ENCODE measurements at regions not wholly inside any gene's neighbourhood (a gene's known extent, or its start where the extent isn't known, plus 50 kb on each side); places are given as distances from the start of the nearest gene placed in this dataset.

DNA sequence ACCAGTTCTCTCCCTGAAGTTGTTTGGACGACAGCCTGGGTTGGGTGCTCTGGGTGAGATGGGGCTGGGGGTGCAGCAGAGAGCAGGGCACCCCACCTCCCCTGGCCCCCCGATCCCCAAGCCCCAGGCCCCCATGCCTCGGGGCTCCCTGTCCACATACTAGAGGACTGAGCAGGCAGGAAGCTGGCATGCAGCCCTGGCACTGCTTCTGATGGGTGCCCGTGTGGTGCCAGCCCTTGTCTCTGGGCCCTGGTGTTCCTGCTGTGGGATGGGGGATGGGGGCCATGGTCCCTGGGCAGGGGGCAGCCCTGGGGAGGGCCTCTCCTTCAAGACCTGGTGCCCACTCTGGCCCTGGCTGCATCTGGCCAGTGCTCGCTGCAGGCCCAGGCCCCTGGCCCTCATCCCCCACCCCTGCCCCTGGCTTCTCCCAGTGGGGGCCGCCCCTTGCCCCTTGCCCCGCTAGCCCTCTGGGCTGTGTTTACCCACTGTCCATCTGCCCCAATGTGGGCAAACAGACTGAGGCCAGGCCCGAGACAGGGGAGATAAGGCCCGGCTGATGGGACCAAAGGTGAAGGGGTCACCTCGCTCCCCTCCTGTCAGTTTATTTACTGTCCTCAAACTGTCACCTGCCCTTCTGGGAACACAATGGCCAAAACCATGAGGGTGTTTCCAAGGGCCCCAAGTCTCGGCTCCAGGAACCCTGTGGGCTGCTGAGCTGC, 67.3 kb upstream of the RXRA start:
- H3K27me3 ChIP-seq (ENCODE audit: control insufficient read depth in 1 of 2, insufficient read depth in 2 of 2, low read length in 2 of 2): no peaks in the 10 kb centered on the region
- no peaks in the 10 kb centered on the region for H3K9me3 ChIP-seq (ENCODE audit: control insufficient read depth in 2 of 2, insufficient read depth in 1 of 2, low read depth in 1 of 2, low read length in 1 of 2)
- 68 to 69% methylated on average over 10 to 11 of the region's 11 CpGs for WGBS, 2 donors
- H3K4me3 ChIP-seq (ENCODE audit: low read depth in 1 of 2, low read length in 2 of 2): no peak overlapping the region
- peaks cover 4 to 5% of the 10 kb centered on the region in 2 donors for H3K4me1 ChIP-seq (ENCODE audit: control insufficient read depth in 2 of 2, insufficient read depth in 2 of 2, low read length in 1 of 2)
- H3K36me3 ChIP-seq (ENCODE audit: control insufficient read depth in 2 of 2, insufficient read depth in 2 of 2, low read length in 1 of 2): no peaks in the 10 kb centered on the region
- H3K27ac ChIP-seq (ENCODE audit: low read depth in 2 of 2, low read length in 1 of 2): no peak overlapping the region

GRCh38 chr9:134259708-134260107, 66.5 kb upstream of the RXRA start:
- Histone ChIP-seq H3K9me3 (ENCODE audit: control insufficient read depth in 2 of 2, insufficient read depth in 1 of 2, low read depth in 1 of 2, low read length in 1 of 2) (no peaks in the 10 kb centered on the region), H3K36me3 (ENCODE audit: control insufficient read depth in 2 of 2, insufficient read depth in 2 of 2, low read length in 1 of 2) (no peaks in the 10 kb centered on the region), H3K27ac (ENCODE audit: low read depth in 2 of 2, low read length in 1 of 2) (no peak overlapping the region), H3K4me1 (ENCODE audit: control insufficient read depth in 2 of 2, insufficient read depth in 2 of 2, low read length in 1 of 2) (peaks cover 4 to 5% of the 10 kb centered on the region in 2 donors), H3K4me3 (ENCODE audit: low read depth in 1 of 2, low read length in 2 of 2) (no peak overlapping the region), H3K27me3 (ENCODE audit: control insufficient read depth in 1 of 2, insufficient read depth in 2 of 2, low read length in 2 of 2) (no peaks in the 10 kb centered on the region)
- WGBS, 2 donors: 85 to 92% methylated on average over 14 of the region's 14 CpGs

DNA sequence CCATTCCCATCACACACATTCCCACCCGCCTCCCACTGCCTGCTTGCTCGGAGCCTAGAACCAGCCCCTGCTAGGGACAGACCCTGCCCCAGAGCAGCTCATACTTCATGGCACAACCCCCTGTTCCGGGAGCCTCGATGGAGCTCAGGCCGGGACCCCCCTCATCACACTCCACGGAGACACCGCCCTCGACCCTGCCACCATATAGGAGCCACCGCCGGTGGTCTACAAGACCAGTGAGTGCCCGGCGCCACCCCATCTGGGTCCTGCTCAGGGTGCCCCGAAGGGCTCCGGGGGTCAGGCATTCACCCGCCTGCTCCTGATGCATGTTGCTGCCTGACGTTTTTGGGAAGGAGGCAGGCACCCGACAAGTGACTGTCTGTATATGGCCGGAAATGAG, 65.5 kb upstream of the RXRA start:
- no peaks in the 10 kb centered on the region for H3K9me3 ChIP-seq (ENCODE audit: control insufficient read depth in 2 of 2, insufficient read depth in 1 of 2, low read depth in 1 of 2, low read length in 1 of 2)
- peaks cover 4 to 5% of the 10 kb centered on the region in 2 donors for H3K4me1 ChIP-seq (ENCODE audit: control insufficient read depth in 2 of 2, insufficient read depth in 2 of 2, low read length in 1 of 2)
- H3K36me3 ChIP-seq (ENCODE audit: control insufficient read depth in 2 of 2, insufficient read depth in 2 of 2, low read length in 1 of 2): no peaks in the 10 kb centered on the region
- no peak overlapping the region for H3K27ac ChIP-seq (ENCODE audit: low read depth in 2 of 2, low read length in 1 of 2)
- WGBS, 2 donors: 82 to 86% methylated on average over 18 of the region's 18 CpGs
- no peaks in the 10 kb centered on the region for H3K27me3 ChIP-seq (ENCODE audit: control insufficient read depth in 1 of 2, insufficient read depth in 2 of 2, low read length in 2 of 2)
- H3K4me3 ChIP-seq (ENCODE audit: low read depth in 1 of 2, low read length in 2 of 2): no peak overlapping the region

DNA sequence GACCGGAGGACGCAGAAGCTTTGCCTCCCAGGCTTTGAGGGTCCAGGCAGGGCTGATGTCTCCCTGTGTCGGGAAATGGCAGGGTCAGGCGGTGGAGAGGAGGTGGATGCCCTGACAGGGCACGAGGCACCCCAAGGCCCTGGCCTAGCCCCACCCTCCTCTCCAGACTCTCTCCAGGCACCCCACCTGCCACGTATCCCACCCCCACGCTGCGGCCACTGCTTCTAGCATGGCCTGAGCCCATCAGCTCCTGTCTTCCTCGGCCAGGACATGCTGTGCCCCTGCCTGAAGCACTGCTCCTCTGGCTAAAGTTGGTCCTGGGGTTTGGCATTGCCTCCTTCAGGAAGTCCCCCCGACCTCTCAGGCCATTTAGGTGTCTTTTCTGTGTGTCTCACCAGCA, 64.2 kb upstream of the RXRA start:
- no peaks in the 10 kb centered on the region for H3K27me3 ChIP-seq (ENCODE audit: control insufficient read depth in 1 of 2, insufficient read depth in 2 of 2, low read length in 2 of 2)
- H3K9me3 ChIP-seq (ENCODE audit: control insufficient read depth in 2 of 2, insufficient read depth in 1 of 2, low read depth in 1 of 2, low read length in 1 of 2): no peaks in the 10 kb centered on the region
- H3K27ac ChIP-seq (ENCODE audit: low read depth in 2 of 2, low read length in 1 of 2): no peak overlapping the region
- no peaks in the 10 kb centered on the region for H3K36me3 ChIP-seq (ENCODE audit: control insufficient read depth in 2 of 2, insufficient read depth in 2 of 2, low read length in 1 of 2)
- no peak overlapping the region for H3K4me3 ChIP-seq (ENCODE audit: low read depth in 1 of 2, low read length in 2 of 2)
- WGBS, 2 donors: 87 to 89% methylated on average over 10 of the region's 10 CpGs
- peaks cover 4 to 5% of the 10 kb centered on the region in 2 donors for H3K4me1 ChIP-seq (ENCODE audit: control insufficient read depth in 2 of 2, insufficient read depth in 2 of 2, low read length in 1 of 2)

DNA sequence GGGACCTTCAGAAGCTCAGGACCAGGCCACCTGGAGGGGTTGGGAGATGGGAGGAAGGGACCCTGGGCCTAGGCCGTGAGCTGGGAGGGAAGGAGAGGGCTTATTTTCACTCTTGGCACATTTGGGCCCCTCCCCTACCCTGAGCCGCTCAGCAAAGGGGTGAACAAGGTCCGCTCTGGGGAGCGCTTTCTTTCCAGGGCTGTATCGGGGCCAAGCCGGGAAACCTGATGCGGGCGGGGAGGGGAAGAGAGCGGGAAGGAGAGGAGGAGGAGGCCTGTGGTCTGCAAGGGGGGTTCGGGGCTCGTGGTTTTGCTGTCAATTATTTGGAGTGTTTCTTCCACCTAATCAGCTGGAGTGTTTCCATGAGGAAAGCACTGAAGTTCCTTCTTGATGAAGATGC, 62.7 kb upstream of the RXRA start:
- 23 to 31% methylated on average over 11 of the region's 11 CpGs for WGBS, 2 donors
- no peaks in the 10 kb centered on the region for H3K27me3 ChIP-seq (ENCODE audit: control insufficient read depth in 1 of 2, insufficient read depth in 2 of 2, low read length in 2 of 2)
- H3K27ac ChIP-seq (ENCODE audit: low read depth in 2 of 2, low read length in 1 of 2): no peak overlapping the region
- H3K9me3 ChIP-seq (ENCODE audit: control insufficient read depth in 2 of 2, insufficient read depth in 1 of 2, low read depth in 1 of 2, low read length in 1 of 2): no peaks in the 10 kb centered on the region
- no peaks in the 10 kb centered on the region for H3K36me3 ChIP-seq (ENCODE audit: control insufficient read depth in 2 of 2, insufficient read depth in 2 of 2, low read length in 1 of 2)
- H3K4me3 ChIP-seq (ENCODE audit: low read depth in 1 of 2, low read length in 2 of 2): no peak overlapping the region
- H3K4me1 ChIP-seq (ENCODE audit: control insufficient read depth in 2 of 2, insufficient read depth in 2 of 2, low read length in 1 of 2): peaks cover 0 to 4% of the 10 kb centered on the region in 2 donors

GRCh38 chr9:134264169-134264568, 62.1 kb upstream of the RXRA start:
- no peak overlapping the region for H3K4me3 ChIP-seq (ENCODE audit: low read depth in 1 of 2, low read length in 2 of 2)
- peaks cover 0 to 2% of the 10 kb centered on the region in 2 donors for H3K9me3 ChIP-seq (ENCODE audit: control insufficient read depth in 2 of 2, insufficient read depth in 1 of 2, low read depth in 1 of 2, low read length in 1 of 2)
- H3K36me3 ChIP-seq (ENCODE audit: control insufficient read depth in 2 of 2, insufficient read depth in 2 of 2, low read length in 1 of 2): no peaks in the 10 kb centered on the region
- H3K27me3 ChIP-seq (ENCODE audit: control insufficient read depth in 1 of 2, insufficient read depth in 2 of 2, low read length in 2 of 2): no peaks in the 10 kb centered on the region
- 70 to 74% methylated on average over 11 of the region's 11 CpGs for WGBS, 2 donors
- no peaks in the 10 kb centered on the region for H3K4me1 ChIP-seq (ENCODE audit: control insufficient read depth in 2 of 2, insufficient read depth in 2 of 2, low read length in 1 of 2)
- no peak overlapping the region for H3K27ac ChIP-seq (ENCODE audit: low read depth in 2 of 2, low read length in 1 of 2)

DNA sequence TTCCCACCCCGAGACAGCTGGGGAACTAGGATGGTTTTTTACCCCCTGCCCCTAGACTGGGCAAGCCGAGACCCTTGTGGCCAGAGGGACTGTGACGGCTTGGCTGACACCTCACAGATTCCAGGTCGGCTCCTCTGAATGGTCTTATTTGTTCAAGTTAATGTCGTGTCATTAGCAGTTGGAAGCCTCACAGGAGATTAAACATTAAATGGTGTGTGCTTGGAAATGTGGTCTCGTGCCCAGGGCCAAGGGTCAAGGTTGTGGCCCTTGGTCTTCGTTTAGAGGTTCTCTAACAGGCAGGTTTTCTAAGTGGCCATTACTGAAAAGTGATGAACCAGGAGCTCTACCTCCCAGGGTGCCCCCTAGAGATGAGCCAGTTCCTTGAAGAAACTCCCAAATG, 61.2 kb upstream of the RXRA start:
- H3K27me3 ChIP-seq (ENCODE audit: control insufficient read depth in 1 of 2, insufficient read depth in 2 of 2, low read length in 2 of 2): no peaks in the 10 kb centered on the region
- H3K9me3 ChIP-seq (ENCODE audit: control insufficient read depth in 2 of 2, insufficient read depth in 1 of 2, low read depth in 1 of 2, low read length in 1 of 2): peaks cover 0 to 6% of the 10 kb centered on the region in 2 donors
- 62 to 71% methylated on average over 7 of the region's 7 CpGs for WGBS, 2 donors

DNA sequence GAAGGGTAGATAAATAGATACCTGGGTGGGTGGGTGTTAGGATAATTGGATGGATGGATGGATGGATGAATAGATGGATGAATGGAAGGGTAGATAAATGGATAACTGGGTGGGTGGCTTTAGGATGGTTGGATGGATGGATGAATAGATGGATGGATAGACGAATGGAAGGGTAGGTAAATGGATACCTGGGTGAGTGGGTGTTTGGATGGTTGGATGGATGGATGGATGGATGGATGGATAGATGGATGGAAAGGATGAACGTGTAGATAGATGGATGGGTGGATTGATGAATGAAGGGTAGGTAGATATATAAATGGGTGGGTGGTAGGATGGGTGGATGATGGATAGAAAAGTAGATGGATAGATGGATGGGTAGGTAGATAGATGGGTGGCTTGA, 59.8 kb upstream of the RXRA start:
- 86 to 88% methylated on average over 2 of the region's 2 CpGs for WGBS, 2 donors
- no peak overlapping the region for H3K27ac ChIP-seq (ENCODE audit: low read depth in 2 of 2, low read length in 1 of 2)
- H3K27me3 ChIP-seq (ENCODE audit: control insufficient read depth in 1 of 2, insufficient read depth in 2 of 2, low read length in 2 of 2): no peaks in the 10 kb centered on the region

More for the DNA sequence above, 61.2 kb upstream of the RXRA start:
- no peaks in the 10 kb centered on the region for H3K36me3 ChIP-seq (ENCODE audit: control insufficient read depth in 2 of 2, insufficient read depth in 2 of 2, low read length in 1 of 2)
- no peaks in the 10 kb centered on the region for H3K4me1 ChIP-seq (ENCODE audit: control insufficient read depth in 2 of 2, insufficient read depth in 2 of 2, low read length in 1 of 2)
- H3K4me3 ChIP-seq (ENCODE audit: low read depth in 1 of 2, low read length in 2 of 2): no peak overlapping the region
- H3K27ac ChIP-seq (ENCODE audit: low read depth in 2 of 2, low read length in 1 of 2): no peak overlapping the region

GRCh38 chr9:134267305-134267880, 58.9 kb upstream of the RXRA start:
- H3K36me3 ChIP-seq (ENCODE audit: control insufficient read depth in 2 of 2, insufficient read depth in 2 of 2, low read length in 1 of 2): no peaks in the 10 kb centered on the region
- H3K9me3 ChIP-seq (ENCODE audit: control insufficient read depth in 2 of 2, insufficient read depth in 1 of 2, low read depth in 1 of 2, low read length in 1 of 2): peaks cover 0 to 6% of the 10 kb centered on the region in 2 donors
- no peak overlapping the region for H3K4me3 ChIP-seq (ENCODE audit: low read depth in 1 of 2, low read length in 2 of 2)
- no peak overlapping the region for H3K27ac ChIP-seq (ENCODE audit: low read depth in 2 of 2, low read length in 1 of 2)
- no peaks in the 10 kb centered on the region for H3K4me1 ChIP-seq (ENCODE audit: control insufficient read depth in 2 of 2, insufficient read depth in 2 of 2, low read length in 1 of 2)
- WGBS, 2 donors: 69 to 78% methylated on average over 10 to 11 of the region's 11 CpGs
- H3K27me3 ChIP-seq (ENCODE audit: control insufficient read depth in 1 of 2, insufficient read depth in 2 of 2, low read length in 2 of 2): no peaks in the 10 kb centered on the region

More for the DNA sequence above, 59.8 kb upstream of the RXRA start:
- Histone ChIP-seq H3K4me3 (ENCODE audit: low read depth in 1 of 2, low read length in 2 of 2) (no peak overlapping the region), H3K4me1 (ENCODE audit: control insufficient read depth in 2 of 2, insufficient read depth in 2 of 2, low read length in 1 of 2) (no peaks in the 10 kb centered on the region), H3K36me3 (ENCODE audit: control insufficient read depth in 2 of 2, insufficient read depth in 2 of 2, low read length in 1 of 2) (no peaks in the 10 kb centered on the region), H3K9me3 (ENCODE audit: control insufficient read depth in 2 of 2, insufficient read depth in 1 of 2, low read depth in 1 of 2, low read length in 1 of 2) (peaks cover 0 to 6% of the 10 kb centered on the region in 2 donors)
